Upper lobe of left lung (tissue), 4 donors: ENCODE measurements at regions not wholly inside any gene's neighbourhood (a gene's known extent, or its start where the extent isn't known, plus 50 kb on each side); places are given as distances from the start of the nearest gene placed in this dataset.

ENCODE experiments used
- EP300 ChIP-seq, 4 donors: sonication (generic); formaldehyde crosslinking; IDR thresholded peaks; one replicate each; pipeline ENCODE4 v1.5.1; 2017; ENCODE audit warnings: antibody characterized with exemption in 4 of 4, control low read depth in 2 of 4
- POLR2A ChIP-seq, 4 donors: fragments of 450-650 bp; IDR thresholded peaks; one replicate each; pipeline ENCODE4 v1.5.1; 2016 to 2017; ENCODE audit warnings: antibody characterized with exemption in 4 of 4, mild to moderate bottlenecking in 2 of 4
- POLR2AphosphoS5 ChIP-seq, 2 donors: sonication (generic); formaldehyde crosslinking; IDR thresholded peaks; one replicate each; pipeline ENCODE4 v1.5.1; 2017; ENCODE audit warnings: antibody characterized with exemption in 2 of 2
- TF ChIP-seq, protein P1 (sequence below), 6 experiments: fragments of 450-650 bp in 4 of 6; fragments of 200-600 bp in 2 of 6; sonication (generic) in 2 of 6; IDR thresholded peaks; one replicate each; pipeline ENCODE4 v1.5.1; 2016 to 2019; ENCODE audit warnings: antibody characterized with exemption in 6 of 6

GRCh38 chr5:121279801-121280200, 571.9 kb upstream of the FTMT start:
- no peak for TF ChIP-seq POLR2AphosphoS5 (IDR thresholded peaks at IDR 0.05)
- TF ChIP-seq, protein P1, sequence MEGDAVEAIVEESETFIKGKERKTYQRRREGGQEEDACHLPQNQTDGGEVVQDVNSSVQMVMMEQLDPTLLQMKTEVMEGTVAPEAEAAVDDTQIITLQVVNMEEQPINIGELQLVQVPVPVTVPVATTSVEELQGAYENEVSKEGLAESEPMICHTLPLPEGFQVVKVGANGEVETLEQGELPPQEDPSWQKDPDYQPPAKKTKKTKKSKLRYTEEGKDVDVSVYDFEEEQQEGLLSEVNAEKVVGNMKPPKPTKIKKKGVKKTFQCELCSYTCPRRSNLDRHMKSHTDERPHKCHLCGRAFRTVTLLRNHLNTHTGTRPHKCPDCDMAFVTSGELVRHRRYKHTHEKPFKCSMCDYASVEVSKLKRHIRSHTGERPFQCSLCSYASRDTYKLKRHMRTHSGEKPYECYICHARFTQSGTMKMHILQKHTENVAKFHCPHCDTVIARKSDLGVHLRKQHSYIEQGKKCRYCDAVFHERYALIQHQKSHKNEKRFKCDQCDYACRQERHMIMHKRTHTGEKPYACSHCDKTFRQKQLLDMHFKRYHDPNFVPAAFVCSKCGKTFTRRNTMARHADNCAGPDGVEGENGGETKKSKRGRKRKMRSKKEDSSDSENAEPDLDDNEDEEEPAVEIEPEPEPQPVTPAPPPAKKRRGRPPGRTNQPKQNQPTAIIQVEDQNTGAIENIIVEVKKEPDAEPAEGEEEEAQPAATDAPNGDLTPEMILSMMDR (IDR thresholded peaks at IDR 0.05): no peak
- no peak for TF ChIP-seq POLR2A (IDR thresholded peaks at IDR 0.05)
- no peak for TF ChIP-seq EP300 (IDR thresholded peaks at IDR 0.05)
